ENCODE measurements at regions not wholly inside any gene's neighbourhood (a gene's known extent, or its start where the extent isn't known, plus 50 kb on each side); places are given as distances from the start of the nearest gene placed in this dataset.
"Not testable (repeated sequence)": the region's sequence is repeated elsewhere in the genome, so short reads cannot be mapped to it uniquely, and the experiment has no call there.

- DNase-seq: not testable (repeated sequence)
These were observed 116.6 kb upstream of the TBX3 start for GRCh38 chr12:114800566-114800965.

GRCh38 chr12:114799574-114800487 is 115.9 kb upstream of the TBX3 start:
- DNase-seq: peak in 1 of 56 donors; percentile 2

DNA sequence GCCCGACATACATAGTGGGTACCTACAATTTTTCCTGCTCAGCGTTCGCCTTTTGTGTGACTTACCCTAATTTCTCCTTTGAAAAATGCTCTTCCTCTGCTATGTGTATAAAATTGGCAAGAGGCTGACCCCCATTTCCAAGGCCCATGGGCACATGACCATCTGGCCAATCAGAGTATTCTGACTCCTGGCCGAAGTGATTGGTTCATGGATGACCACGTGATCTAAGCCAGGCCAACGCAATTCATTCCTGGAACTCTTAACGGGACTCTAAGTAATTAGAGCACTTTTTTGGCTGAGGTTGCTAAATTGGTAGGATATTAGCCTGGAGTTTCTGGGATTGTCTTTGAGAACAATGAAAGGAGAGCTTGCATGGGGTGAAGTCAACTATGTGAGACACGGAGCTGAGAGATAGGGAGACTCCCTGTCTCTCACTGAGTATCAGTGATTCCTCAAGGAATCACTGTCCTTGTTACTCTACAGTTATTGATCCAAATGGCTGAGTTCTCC is 110.1 kb upstream of the TBX3 start:
- no peak for DNase-seq

- no peak for DNase-seq
These were observed 106.3 kb upstream of the TBX3 start for GRCh38 chr12:114790276-114790675.

GRCh38 chr12:114789821-114790220 is 105.8 kb upstream of the TBX3 start:
- DNase-seq: no peak

DNA sequence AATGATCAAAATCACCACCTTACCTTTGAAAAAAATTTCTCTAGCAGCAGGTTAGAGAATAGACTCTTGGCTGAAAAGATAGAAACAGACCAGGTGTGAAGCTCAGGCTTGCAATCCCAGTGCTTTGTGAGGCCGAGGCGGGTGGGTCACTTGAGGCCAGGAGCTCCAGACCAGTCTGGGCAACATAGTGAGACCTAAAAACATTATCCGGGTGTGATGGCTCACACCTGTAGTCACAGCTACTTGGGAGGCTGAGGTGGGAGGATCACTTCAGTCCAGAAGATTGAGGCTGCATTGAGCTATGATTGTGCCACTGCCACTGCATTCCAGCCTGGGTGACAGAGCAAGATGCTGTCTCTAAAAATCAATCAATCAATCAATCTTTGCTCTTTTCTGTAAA is 105.3 kb upstream of the TBX3 start:
- DNase-seq: no peak

GRCh38 chr12:114784526-114784925 is 100.6 kb upstream of the TBX3 start:
- DNase-seq: no peak

GRCh38 chr12:114783089-114783618 is 99.2 kb upstream of the TBX3 start:
- DNase-seq: no peak

- DNase-seq: no peak
These were observed 96.9 kb upstream of the TBX3 start for GRCh38 chr12:114780746-114781399.

DNA sequence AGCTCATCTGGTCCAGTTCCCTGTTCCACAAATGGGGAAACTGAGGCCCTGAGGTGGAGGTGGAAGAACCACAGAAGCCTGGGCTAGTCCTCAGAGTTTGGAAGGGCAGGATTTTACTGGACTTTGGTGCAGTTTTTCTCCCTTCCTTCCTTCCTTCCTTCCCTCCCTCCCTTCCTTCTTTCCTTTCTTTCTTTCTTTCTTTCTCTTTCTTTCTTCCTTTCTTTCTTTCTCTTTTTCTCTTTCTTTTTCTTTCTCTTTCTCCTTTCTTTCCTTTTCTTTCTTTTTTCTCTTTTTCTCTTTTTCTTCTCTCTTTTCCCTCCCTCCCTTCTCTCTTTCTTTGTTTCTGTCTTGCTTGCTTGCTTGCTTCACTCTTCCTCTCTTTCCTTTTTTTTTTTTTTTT is 95.7 kb upstream of the TBX3 start:
- DNase-seq: no peak

- DNase-seq: no peak
These were observed 95.2 kb upstream of the TBX3 start for GRCh38 chr12:114779186-114779585.

DNA sequence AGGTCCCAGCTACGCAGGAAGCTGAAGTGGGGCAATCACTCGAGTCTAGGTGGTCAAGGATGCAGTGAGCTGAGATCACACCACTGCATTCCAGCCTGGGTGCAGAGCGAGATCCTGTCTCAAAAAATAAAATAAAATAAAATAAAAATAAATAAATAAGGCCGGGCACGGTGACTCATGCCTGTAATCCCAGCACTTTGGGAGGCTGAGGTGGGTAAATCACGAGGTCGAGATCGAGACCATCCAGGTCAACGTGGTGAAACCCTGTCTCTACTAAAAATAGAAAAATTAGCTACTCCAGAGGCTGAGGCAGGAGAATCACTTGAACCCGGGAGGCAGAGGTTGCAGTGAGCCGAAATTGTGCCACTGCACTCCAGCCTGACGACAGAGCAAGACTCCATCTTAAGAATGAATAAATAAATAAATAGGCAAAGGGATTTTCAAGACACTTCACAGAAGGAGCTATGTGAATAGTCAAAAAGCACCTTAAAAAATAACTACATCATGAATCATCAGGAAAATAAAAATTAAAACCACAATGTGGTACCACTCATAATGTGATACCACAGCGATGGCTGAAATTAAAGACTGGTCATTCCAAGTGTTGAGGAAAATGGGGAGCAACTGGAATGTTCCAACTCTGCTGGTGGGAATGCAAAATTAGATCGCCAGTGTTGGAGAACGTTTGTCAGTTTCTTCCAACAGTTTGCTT is 92.9 kb upstream of the TBX3 start:
- no peak for DNase-seq

- no peak for DNase-seq
These were observed 90.7 kb upstream of the TBX3 start for GRCh38 chr12:114774699-114775098.

GRCh38 chr12:114774197-114774596 is 90.2 kb upstream of the TBX3 start:
- DNase-seq: no peak

DNA sequence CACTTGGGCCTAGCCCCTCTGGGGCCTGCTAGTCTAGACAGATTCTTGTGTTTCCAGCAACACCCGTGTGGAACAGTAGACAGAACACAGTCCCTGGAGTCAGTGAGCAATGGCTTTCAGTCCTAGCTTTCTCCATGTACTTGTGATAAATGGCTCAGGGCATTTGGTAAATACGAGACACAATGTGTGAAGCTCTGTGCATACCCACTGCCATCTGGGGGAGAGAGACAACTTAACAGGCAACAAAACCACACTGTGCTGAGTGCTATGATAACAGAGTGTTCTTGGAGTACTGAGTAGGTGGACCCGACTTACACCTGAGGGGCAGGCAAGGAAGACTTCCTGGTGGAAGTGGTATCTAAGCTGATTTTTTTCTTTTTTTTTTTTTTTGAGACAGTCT is 86.3 kb upstream of the TBX3 start:
- no peak for DNase-seq

DNA sequence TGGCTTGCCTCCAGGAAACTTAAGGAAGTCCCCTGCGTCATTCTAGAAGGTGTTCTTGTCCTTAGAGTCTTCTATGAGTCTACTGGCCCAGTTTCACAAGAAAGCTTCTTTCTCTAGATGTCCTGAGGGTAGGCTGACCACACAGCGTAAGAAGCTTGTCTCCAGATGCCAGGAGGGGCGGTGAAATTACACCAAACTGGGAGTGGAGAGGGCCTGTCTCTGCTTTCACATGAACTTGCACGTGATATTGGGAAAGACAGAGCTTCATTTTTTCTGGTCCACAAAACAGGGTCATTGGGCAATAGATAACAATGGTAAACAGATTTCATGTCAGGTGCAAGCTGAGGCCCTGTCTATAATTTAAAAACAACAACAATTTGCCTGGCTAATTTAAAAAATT is 85.7 kb upstream of the TBX3 start:
- DNase-seq: no peak

- no peak for DNase-seq
These were observed 84.1 kb upstream of the TBX3 start for GRCh38 chr12:114767906-114768722.

DNA sequence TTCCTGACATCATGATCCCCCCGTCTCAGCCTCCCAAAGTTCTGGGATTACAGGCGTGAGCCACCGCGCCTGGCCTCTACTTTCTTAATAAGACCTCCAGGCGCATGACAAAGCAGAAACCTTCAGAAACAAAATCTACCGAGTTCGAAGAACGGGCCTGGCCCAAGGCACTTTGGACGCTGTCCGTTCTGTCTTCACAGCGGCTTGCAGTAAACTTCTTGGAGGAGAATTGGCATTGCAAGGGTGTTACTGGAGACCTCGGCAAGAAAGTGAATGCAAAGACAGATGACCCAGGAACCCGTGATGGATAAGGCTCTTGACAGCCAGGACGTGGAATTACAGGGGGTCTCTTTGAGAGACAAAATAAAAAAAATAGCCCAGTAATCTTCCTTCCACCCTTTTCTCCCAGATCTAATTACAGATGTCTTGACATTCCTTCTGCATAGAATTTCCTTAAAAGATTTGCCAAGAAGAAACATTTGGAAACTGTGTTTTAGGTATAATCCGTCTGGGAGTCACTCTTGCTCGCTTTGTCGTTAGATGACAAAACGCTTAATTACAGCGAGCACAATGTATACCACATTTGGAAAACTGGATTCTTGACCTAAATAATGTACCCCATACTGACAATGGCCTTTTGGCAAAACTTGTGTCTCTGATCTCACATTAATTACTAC is 83.2 kb upstream of the TBX3 start:
- no peak for DNase-seq

DNA sequence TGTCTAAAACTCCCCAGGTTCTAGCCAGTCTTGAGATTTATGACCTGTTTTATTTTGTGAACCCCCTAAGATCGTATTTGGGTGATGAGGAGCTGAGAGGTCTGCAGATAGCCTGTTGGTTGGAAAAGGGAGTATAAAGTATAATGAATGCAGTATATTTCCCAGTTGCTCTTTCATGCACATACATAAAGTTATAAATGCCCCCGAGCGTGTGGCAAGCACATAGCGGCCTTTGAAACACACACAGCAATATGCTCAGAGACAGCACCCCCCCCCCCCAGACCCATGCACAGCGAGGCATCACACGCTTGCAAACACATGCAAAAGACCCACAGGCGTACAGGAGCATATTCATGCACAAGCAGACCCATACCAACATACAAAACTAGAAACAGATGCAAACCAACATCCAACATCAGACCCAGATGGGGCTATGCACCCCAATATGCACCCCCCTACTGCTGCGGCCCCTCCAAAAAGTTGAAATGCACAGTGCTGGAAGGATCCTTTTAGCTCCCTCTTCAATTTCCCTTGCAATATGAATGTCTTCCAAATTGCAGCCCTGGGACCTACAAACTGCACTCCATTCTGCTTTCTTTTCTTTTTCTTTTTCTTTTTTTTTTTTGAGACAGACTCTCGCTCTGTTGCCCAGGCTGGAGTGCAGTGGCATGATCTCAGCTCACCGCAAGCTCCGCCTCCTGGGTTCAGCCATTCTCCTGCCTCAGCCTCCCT is 82.2 kb upstream of the TBX3 start:
- DNase-seq: no peak

DNA sequence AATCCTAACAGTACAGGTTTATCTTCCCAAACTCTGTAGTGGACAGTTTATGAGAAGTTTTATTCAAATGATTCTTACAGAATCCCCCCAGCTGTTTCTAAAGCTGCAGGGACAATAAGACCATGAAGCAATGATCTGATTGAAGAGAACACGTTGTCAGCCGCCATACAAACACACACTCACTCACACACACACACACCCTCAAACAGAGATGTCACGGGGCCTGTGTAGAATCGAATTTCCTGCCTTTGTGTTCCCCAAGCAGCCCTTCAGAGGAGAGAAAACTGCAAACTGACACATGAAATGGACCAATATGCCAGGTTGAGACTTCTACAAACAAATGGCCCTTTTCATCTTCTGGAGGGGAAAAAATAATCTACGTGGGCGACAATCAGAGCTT is 80.5 kb upstream of the TBX3 start:
- DNase-seq: no peak
